Loucy (cell line): ENCODE measurements at regions not wholly inside any gene's neighbourhood (a gene's known extent, or its start where the extent isn't known, plus 50 kb on each side); places are given as distances from the start of the nearest gene placed in this dataset.

Experiments used
- EZH2phosphoT487 ChIP-seq: fragments of 200-600 bp; IDR thresholded peaks from 2 replicates; pipeline ENCODE4 v1.6.1; 2018; ENCODE audit warnings: antibody characterized with exemption, mild to moderate bottlenecking, moderate library complexity, borderline replicate concordance
- TF ChIP-seq, protein P1 (sequence below): fragments of 200-600 bp; sonication (generic); conservative IDR thresholded peaks from 2 replicates; pipeline ENCODE4 v1.5.1; 2014; ENCODE audit warnings: mild to moderate bottlenecking, antibody characterized with exemption, low read length

DNA sequence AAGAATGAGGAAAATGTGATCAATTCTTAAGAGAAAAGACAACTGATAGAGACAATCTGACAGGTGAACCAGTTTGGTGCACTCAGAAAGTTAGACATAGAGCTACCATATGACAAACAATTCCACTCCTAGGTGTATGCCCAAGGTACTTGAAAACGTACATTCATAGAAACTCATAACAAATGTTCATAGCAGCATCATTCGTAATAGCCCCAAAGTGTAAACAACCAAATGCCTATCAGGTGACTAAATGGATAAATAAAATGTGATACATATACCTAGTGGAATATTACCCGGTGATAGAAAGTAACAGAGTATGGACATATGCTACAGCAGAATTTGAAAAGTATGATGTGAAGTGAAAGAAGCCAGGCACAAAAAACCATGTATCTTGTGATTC is 149.3 kb upstream of the TRIB2 start:
- TF ChIP-seq, protein P1, sequence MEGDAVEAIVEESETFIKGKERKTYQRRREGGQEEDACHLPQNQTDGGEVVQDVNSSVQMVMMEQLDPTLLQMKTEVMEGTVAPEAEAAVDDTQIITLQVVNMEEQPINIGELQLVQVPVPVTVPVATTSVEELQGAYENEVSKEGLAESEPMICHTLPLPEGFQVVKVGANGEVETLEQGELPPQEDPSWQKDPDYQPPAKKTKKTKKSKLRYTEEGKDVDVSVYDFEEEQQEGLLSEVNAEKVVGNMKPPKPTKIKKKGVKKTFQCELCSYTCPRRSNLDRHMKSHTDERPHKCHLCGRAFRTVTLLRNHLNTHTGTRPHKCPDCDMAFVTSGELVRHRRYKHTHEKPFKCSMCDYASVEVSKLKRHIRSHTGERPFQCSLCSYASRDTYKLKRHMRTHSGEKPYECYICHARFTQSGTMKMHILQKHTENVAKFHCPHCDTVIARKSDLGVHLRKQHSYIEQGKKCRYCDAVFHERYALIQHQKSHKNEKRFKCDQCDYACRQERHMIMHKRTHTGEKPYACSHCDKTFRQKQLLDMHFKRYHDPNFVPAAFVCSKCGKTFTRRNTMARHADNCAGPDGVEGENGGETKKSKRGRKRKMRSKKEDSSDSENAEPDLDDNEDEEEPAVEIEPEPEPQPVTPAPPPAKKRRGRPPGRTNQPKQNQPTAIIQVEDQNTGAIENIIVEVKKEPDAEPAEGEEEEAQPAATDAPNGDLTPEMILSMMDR, result no peak
- TF ChIP-seq EZH2phosphoT487, result no peak
